Right lobe of liver (tissue), 4 donors: ENCODE measurements at regions not wholly inside any gene's neighbourhood (a gene's known extent, or its start where the extent isn't known, plus 50 kb on each side); places are given as distances from the start of the nearest gene placed in this dataset.

Experiments
- CTCF ChIP-seq, 4 donors: fragments of 200-600 bp in 3 of 4; fragments of 450-650 bp in 1 of 4; IDR thresholded peaks; one replicate each; pipeline versions ENCODE4 v1.5.1 to v1.8.0; 2016 to 2022; ENCODE audit warnings: antibody characterized with exemption in 4 of 4, mild to moderate bottlenecking in 2 of 4
- POLR2A ChIP-seq: fragments of 450-650 bp; IDR thresholded peaks from one replicate; pipeline ENCODE4 v1.6.1; 2017; ENCODE audit warnings: antibody characterized with exemption, mild to moderate bottlenecking
- donor health status: DM: no; HTN: no; CAD: no.
- donor health status: DM: no; HTN: no; CAD: no.
- donor health status: DM: no; HTN: yes; CAD: no.

GRCh38 chr1:95321531-95321930 lies 87.5 kb downstream of the RWDD3 start:
- TF ChIP-seq CTCF (IDR thresholded peaks at IDR 0.05) (no peak), POLR2A (no peak)
